Prostate gland (tissue), 2 donors: ENCODE measurements at regions not wholly inside any gene's neighbourhood (a gene's known extent, or its start where the extent isn't known, plus 50 kb on each side); places are given as distances from the start of the nearest gene placed in this dataset.

Source experiments
- DNase-seq: peaks from one replicate; pipeline ENCODE4 v3.0.0-alpha.2; 2019; ENCODE audit warnings: low spot score
- H3K27ac ChIP-seq, 2 donors: fragments of 200-600 bp; sonication (generic); 2 replicates each; pipeline ENCODE4 v1.5.1; 2017 to 2019
- H3K27me3 ChIP-seq: fragments of 200-600 bp; sonication (generic); replicated peaks from 2 replicates; pipeline ENCODE4 v1.5.1; 2019; ENCODE audit not compliant: insufficient read depth
- H3K36me3 ChIP-seq, 2 donors: fragments of 200-600 bp; sonication (generic); 1 replicate in 1 of 2; 2 replicates in 1 of 2; pipeline versions ENCODE4 v1.5.1 to v1.8.1; 2017 to 2019
- H3K4me1 ChIP-seq: fragments of 200-600 bp; sonication (generic); replicated peaks from 2 replicates; pipeline ENCODE4 v1.5.1; 2019
- H3K4me3 ChIP-seq, 2 donors: fragments of 200-600 bp; sonication (generic); 2 replicates each; pipeline ENCODE4 v1.5.1; 2017 to 2019
- H3K9me3 ChIP-seq: fragments of 200-600 bp; sonication (generic); 2 replicates; pipeline ENCODE4 v1.5.1; 2017
- CTCF ChIP-seq, 4 experiments: fragments of 200-600 bp in 2 of 4; fragments of 450-650 bp in 2 of 4; sonication (generic) in 2 of 4; IDR thresholded peaks; 1 replicate in 3 of 4; 2 replicates in 1 of 4; pipeline ENCODE4 v1.5.1; 2016 to 2019; ENCODE audit warnings: antibody characterized with exemption in 4 of 4, mild to moderate bottlenecking in 2 of 4, moderate library complexity in 2 of 4
- POLR2A ChIP-seq: fragments of 450-650 bp; IDR thresholded peaks from one replicate; pipeline ENCODE4 v1.6.1; 2016; ENCODE audit warnings: antibody characterized with exemption, mild to moderate bottlenecking
- POLR2AphosphoS5 ChIP-seq: sonication (generic); formaldehyde crosslinking; IDR thresholded peaks from one replicate; pipeline ENCODE4 v1.6.1; 2017; ENCODE audit warnings: antibody characterized with exemption
- WGBS: methylation state at CpG from one replicate; pipeline ENCODE4 v1.1.5; 2018; 5-methylcytosine and 5-hydroxymethylcytosine counted together
- intact Hi-C: fragments of 100-400 bp; cut with DNase I; formaldehyde crosslinking; loops from one replicate; pipeline ENCODE4 v1.14.2; 2022

GRCh38 chr17:53630638-53631037 is 192.1 kb upstream of the KIF2B start:
- DNase-seq = no peak

GRCh38 chr17:53630115-53630514 is 192.6 kb upstream of the KIF2B start:
- intact Hi-C loops = no loop called here
- 76% methylated on average over 3 of the region's 3 CpGs for WGBS
- TF ChIP-seq POLR2AphosphoS5 = no peak
- no peak for TF ChIP-seq CTCF (IDR thresholded peaks at IDR 0.05)
- TF ChIP-seq POLR2A = no peak
- Histone ChIP-seq H3K27ac (no peak overlapping the region), H3K4me1 (no peaks in the 10 kb centered on the region), H3K9me3 (no peaks in the 10 kb centered on the region), H3K4me3 (no peak overlapping the region), H3K36me3 (no peaks in the 10 kb centered on the region), H3K27me3 (no peaks in the 10 kb centered on the region)
- DNase-seq = no peak

More at GRCh38 chr17:53630638-53631037, 192.1 kb upstream of the KIF2B start:
- H3K27ac ChIP-seq = no peak overlapping the region
- WGBS = 72% methylated on average over 1 of the region's 1 CpG
- no peak overlapping the region for H3K4me3 ChIP-seq
- no peaks in the 10 kb centered on the region for H3K36me3 ChIP-seq
- no peaks in the 10 kb centered on the region for H3K9me3 ChIP-seq
- H3K27me3 ChIP-seq = no peaks in the 10 kb centered on the region
- TF ChIP-seq POLR2AphosphoS5 = no peak
- H3K4me1 ChIP-seq = no peaks in the 10 kb centered on the region
- intact Hi-C loops = no loop called here

GRCh38 chr17:53629188-53629587 is 193.5 kb upstream of the KIF2B start:
- H3K27me3 ChIP-seq = no peaks in the 10 kb centered on the region
- H3K4me1 ChIP-seq = no peaks in the 10 kb centered on the region
- H3K4me3 ChIP-seq = no peak overlapping the region
- 35% methylated on average over 1 of the region's 1 CpG for WGBS
- TF ChIP-seq CTCF (IDR thresholded peaks at IDR 0.05) (no peak), POLR2AphosphoS5 (no peak), POLR2A (no peak)
- intact Hi-C loops = no loop called here
- H3K36me3 ChIP-seq = no peaks in the 10 kb centered on the region
- no peaks in the 10 kb centered on the region for H3K9me3 ChIP-seq
- no peak overlapping the region for H3K27ac ChIP-seq
- no peak for DNase-seq

DNA sequence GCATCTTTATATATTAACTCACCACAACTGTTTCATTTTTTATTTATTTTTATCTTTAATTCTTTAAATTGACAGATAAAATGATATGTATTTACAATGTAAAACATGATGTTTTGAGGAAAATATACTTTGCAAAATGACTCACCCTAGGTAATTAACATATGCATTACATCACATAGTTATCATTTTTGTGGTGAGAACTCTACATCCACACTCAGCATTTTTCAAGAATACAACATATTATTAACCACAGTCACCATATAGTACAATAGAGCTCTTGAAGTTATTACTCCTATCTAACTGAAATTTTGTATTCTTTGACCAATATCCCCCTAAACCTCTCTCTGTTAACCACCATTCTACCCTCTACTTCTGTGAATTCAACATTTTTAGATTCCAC is 194.7 kb upstream of the KIF2B start:
- Histone ChIP-seq H3K4me3 (no peak overlapping the region), H3K36me3 (no peaks in the 10 kb centered on the region), H3K4me1 (no peaks in the 10 kb centered on the region), H3K27me3 (no peaks in the 10 kb centered on the region), H3K27ac (no peak overlapping the region), H3K9me3 (no peaks in the 10 kb centered on the region)
- intact Hi-C loops = no loop called here
- no peak for DNase-seq
- TF ChIP-seq POLR2AphosphoS5 (no peak), CTCF (IDR thresholded peaks at IDR 0.05) (no peak), POLR2A (no peak)

DNA sequence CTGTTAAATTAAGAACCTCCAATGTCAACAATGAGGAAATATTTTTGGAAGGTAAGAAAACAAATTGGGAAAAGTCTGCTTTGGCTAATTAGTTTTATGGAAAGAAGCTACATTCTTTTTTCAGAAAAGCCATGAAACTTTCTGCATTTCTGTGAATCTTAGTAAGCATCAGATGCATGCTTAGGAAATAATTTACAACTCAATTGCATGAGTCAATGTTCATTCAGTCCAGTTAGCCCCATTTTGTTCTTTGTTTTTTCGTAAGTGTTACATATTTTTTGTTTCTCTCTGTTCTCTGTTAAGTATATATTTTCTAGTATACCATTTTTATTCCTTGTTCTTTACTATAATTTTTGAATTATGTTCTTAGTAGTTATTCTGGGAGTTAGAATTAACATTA is 195.2 kb upstream of the KIF2B start:
- H3K27me3 ChIP-seq = no peaks in the 10 kb centered on the region
- no peak for TF ChIP-seq POLR2A
- no peak for TF ChIP-seq CTCF (IDR thresholded peaks at IDR 0.05)
- TF ChIP-seq POLR2AphosphoS5 = no peak
- 78% methylated on average over 1 of the region's 1 CpG for WGBS

More for the DNA sequence above, 195.2 kb upstream of the KIF2B start:
- no peak for DNase-seq
- Histone ChIP-seq H3K36me3 (no peaks in the 10 kb centered on the region), H3K9me3 (no peaks in the 10 kb centered on the region), H3K4me3 (no peak overlapping the region), H3K4me1 (no peaks in the 10 kb centered on the region), H3K27ac (no peak overlapping the region)
- intact Hi-C loops = no loop called here
